GM21360 (cell line): ENCODE measurements at regions not wholly inside any gene's neighbourhood (a gene's known extent, or its start where the extent isn't known, plus 50 kb on each side); places are given as distances from the start of the nearest gene placed in this dataset.
"Not testable (repeated sequence)": the region's sequence is repeated elsewhere in the genome, so short reads cannot be mapped to it uniquely, and the experiment has no call there.

Experiments used
- ATAC-seq: cut with Tn5 transposase; IDR thresholded peaks from one replicate; pipeline ENCODE4 v1.9.1; 2021; ENCODE audit warnings: mild to moderate bottlenecking, moderate library complexity; ENCODE audit not compliant: unreplicated experiment

DNA sequence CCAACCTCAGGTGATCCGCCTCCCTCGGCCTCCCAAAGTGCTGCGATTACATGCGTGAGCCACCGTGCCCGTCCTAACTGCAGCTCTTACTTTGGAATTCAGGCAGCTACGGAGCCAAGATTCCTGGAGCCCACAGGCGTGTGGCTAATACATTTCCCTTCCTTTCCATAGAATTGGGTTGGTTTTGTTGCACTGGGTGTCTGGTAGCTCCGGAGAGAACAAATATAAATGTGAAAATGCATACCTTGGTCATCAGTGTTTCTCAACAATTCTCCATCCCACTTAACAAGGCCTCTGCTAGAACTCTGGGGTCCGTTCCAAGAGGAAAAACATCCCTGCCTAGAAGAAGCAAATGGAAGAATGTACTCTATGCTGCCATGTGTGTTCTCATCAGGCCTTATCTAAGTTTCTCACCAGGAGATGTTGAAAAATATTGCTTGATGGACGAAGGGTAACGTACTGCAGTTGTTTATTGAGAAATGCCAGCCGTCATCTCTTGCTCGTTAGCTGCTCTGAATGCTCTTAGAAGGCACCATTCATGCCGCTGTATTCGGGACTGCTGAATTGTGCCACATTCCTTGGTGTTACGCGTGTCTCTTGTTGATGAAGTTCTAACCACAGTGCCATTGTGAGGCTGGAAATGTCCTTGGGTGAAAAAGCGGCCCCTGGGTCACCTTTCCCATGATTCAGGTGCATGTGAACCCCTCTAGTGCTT, 50.5 kb upstream of the CD99 start:
- no peak for ATAC-seq

DNA sequence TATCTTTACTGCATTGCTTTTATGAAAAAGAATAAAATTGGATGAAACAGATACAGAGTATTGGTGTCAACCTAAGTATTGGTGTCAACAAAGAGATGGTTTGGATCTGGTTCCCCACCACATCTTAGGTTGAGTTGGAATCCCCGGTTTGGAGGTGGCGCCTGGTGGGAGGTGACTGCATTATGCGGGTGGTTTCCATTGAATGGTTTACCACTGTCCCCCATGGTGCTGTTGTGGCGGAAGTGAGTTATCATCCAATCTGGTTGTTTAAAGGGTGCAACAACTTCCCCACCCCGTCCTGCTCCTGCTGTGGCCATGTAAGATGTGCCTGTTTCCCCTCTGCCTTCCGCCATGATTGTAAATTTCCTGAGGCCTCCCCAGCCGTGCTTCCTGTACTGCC, 52.8 kb upstream of the CD99 start:
- ATAC-seq: no peak

DNA sequence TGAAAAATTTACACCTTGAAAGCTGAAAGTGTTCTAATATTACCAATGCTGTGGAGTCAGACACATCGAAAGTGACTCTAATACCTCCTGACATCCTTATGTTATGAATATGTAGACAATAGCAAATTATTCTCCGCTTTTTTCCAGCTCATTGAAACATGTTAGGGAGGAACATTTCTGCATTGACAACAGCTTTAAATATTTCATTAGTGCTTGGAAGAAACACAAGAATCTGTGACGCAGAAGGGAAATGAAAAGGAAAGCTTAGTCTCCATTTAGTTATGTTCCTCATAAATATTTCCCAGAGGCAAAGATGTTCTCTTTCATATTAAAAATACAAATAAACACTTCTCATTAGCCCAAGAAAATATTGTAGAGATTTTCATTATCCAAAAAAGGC, 55.8 kb upstream of the CD99 start:
- ATAC-seq: no peak

DNA sequence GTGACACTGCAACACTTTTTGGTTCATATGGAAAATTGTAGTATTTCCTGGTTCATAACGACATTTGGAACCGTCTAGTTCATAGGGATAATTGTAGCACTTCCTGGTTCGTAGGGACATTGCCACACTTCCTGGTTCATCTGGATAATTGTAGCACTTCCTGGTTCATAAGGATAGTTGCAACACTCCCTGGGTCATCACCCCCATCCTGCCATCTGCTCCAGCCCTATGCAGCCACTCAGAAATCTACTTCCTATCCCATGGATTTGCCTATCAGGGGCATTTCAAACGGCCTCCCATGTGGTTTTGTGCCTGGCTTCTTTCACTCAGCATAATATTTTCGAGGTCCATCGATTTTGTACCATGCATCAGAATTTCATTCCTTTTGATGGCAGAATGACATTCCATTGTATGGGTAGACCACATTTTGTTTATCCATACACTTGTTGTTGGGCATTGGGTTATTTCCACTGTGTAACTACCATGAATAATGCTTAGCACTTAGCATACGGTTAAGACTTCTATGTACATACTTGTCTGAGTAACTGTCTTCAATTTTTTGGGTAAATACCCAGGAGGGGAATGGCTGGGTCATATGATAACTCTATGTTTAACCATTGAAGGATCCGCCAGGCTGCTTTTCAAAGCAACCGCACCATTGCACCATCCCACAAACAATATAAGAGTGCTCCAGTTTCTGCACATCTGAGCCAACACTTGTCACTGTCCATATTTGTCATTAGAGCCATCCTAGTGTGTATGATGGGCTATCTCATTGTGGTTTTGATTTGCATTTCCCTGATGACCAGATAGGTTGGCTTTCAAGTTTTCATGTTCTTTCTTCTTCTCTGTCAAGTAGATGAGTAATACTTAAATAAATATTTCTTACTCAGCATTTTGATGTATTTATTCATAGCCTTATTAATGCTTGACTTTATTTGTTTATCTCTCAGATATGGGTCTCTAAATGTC, 58.3 kb upstream of the CD99 start:
- no peak for ATAC-seq

DNA sequence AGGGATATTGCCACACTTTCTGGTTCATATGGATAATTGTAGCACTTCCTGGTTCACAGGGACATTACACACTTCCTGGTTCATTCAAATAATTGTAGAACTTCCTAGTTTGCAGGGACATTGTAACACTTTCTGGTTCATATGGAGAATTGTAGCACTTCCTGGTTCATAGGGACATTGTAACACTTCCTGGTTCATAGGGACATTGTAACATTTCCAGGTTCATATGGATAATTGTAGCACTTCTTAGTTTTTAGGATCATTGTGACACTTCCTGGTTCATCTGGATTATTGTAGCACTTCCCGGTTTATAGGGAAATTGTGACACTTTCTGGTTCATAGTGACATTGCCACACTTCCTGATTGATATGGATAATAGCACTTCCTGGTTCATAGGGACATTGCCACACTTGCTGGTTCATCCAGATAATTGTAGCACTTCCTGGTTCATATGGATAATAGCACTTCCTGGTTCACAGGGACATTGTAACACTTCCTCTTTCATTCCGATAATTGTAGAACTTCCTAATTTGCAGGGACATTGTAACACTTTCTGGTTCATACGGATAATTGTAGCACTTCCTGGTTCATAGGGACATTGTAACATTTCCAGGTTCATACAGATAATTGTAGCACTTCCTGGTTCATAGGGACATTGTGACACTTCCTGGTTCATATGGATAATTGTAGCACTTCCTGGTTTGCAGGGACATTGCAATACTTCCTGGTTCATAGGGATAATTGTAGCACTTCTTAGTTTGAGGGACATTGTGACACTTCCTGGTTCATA, 59.2 kb upstream of the CD99 start:
- no peak for ATAC-seq

DNA sequence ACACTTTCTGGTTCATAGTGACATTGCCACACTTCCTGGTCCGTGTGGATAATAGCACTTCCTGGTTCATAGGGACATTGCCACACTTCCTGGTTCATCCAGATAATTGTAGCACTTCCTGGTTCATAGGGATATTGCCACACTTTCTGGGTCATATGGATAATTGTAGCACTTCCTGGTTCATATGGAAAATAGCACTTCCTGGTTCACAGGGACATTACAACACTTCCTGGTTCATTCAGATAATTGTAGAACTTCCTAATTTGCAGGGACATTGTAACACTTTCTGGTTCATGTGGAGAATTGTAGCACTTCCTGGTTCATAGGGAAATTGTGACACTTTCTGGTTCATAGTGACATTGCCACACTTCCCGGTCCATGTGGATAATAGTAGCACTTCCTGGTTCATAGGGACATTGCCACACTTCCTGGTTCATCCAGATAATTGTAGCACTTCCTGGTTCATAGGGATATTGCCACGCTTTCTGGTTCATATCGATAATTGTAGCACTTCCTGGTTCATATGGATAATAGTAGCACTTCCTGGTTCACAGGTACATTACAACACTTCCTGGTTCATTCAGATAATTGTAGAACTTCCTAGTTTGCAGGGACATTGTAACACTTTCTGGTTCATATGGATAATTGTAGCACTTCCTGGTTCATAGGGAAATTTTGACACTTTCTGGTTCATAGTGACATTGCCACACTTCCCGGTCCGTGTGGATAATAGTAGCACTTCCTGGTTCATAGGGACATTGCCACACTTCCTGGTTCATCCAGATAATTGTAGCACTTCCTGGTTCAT, 60.0 kb upstream of the CD99 start:
- ATAC-seq: not testable (repeated sequence)

DNA sequence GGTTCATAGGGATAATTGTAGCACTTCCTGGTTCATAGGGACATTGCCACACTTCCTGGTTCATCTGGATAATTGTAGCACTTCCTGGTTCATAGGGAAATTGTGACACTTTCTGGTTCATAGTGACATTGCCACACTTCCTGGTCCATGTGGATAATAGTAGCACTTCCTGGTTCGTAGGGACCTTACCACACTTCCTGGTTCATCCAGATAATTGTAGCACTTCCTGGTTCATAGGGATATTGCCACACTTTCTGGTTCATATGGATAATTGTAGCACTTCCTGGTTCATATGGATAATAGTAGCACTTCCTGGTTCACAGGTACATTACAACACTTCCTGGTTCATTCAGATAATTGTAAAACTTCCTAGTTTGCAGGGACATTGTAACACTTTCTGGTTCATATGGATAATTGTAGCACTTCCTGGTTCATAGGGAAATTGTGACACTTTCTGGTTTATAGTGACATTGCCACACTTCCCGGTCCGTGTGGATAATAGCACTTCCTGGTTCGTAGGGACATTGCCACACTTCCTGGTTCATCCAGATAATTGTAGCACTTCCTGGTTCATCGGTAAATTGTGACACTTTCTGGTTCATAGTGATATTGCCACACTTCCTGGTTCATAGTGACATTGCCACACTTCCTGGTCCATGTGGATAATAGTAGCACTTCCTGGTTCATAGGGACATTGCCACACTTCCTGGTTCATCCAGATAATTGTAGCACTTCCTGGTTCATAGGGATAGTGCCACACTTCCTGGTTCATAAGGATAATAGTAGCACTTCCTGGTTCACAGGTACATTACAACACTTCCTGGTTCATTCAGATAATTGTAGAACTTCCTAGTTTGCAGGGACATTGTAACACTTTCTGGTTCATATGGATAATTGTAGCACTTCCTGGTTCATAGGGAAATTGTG, 60.8 kb upstream of the CD99 start:
- not testable (repeated sequence) for ATAC-seq

DNA sequence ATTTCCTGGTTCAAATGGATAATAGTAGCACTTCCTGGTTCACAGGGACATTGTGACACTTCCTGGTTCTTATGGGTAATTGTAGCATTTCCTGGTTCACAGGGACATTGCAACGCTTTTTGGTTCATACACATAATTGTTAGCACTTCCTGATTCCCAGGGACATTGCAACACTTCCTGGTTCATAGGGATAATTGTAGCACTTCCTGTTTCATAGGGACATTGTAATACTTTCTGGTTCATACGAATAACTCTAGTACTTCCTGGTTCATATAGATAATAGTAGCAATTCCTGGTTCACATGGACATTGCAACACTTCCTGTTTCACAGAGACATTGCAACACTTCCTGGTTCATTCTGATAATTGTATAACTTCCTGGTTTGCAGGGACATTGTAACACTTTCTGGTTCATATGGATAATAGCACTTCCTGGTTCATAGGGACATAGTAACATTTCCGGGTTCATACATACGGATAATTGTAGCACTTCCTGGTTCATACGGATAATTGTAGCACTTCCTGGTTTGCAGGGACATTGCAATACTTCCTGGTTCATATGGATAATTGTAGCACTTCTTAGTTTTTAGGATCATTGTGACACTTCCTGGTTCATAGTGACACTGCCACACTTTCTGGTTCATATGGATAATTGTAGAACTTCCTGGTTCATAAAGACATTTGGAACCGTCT, 61.6 kb upstream of the CD99 start:
- no peak for ATAC-seq

DNA sequence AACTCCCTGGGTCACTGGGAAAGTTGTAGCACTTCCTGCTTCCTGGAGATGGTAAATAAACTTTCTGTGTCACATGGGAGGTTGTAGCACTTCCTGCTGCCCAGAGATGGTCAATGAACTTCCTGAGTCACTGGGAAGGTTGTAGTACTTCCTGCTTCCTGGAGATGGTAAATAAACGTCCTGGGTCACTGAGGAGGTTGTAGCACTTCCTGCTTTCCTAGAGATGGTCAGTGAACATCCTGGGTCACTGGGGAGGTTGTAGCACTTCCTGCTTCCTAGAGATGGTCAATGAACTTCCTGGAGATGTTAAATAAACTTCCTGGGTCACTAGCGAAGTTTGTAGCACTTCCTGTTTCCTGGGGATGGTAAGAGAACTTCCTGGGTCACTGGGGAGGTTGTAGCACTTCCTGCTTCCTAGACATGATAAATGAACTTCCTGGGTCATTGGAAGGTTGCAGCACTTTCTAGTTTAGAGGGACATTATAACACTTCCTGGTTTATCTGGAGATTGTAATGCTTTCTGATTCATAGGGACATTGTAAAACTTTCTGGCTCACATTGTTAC, 62.3 kb upstream of the CD99 start:
- ATAC-seq: no peak

DNA sequence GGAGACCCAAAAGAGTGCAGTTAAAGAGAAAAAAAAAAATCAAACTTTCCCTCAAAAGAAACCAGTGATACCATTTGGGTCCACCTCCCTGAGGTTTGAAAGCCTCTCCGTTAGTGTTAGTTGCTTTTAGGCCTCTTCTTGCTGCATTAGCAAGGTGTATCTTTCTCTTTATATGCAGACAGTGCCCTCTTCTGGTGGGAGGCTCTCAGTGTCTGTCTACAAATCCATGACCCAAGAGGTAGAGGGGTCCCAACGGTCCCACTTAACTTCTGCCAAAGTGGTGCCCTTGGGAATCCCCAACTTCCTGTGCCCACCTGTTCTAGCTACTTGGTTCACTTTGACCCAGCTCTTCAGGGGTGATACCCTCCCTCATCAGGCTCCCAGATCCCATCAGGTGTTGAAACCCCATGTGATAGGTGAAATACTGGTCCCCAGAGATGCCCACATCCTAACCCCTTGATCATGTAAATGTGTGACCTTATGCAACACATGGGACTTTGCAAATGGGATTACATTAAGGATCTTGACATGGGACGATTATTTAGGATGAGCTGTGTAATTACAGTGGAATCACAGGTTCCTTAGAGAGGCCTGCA, 63.7 kb upstream of the CD99 start:
- peak; percentile 62 for ATAC-seq

DNA sequence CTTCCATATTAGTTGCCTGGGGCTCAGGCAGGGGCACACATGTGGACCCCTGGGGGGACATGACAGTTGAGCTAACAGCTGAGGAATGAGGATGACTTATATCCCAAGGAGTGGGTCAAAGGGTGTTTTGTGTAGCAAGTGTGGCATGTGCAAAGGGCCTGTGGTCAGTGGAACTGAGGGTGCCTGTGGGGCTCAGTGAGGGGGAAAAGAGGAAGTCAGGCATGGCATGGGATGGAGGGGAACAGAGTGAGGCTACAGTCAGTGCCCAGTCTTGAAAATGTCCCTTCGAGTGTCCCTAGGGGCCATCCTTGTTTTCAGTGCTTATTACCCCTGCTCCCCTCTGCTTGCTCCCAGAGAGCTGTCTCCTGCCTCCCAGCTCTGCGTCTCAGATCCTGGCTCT, 64.3 kb upstream of the CD99 start:
- ATAC-seq: no peak

DNA sequence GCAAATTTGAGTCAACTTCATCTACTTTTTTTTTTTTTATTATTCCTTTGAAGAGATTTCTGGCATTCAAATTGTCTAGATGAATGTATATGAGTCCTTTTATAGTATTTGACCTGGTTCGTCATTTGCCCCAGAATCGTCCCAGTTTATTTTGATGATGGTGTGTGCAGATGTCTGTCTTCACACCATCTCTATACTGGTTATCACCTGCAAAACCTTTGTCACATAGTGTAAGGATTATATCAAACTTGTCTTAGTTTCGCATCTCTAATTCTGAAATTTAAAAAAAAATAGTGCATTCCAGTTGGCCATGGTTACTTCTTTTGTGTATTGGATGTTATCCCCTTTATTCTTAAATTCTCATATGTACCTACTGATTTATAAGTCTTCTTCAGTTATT, 70.5 kb upstream of the CD99 start:
- ATAC-seq: no peak

DNA sequence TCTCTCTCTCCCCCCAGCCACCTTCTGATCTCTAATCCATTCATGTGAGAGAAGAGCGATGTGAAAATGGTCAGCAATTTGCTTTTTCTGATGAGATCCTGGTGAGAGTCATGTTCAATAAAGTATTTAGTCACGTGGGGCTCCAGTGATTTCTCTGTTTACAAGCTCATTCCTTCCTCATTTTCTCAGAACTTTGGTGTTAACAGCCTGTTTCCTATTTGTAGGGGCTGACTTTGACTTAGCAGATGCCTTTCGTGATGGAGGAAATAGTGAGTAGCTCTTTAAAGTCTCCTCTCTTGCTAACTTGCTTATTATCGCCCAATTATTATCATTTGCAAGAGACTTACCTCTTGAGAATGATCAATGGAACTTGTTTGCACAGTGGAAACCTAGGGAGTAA, 72.6 kb upstream of the CD99 start:
- no peak for ATAC-seq

DNA sequence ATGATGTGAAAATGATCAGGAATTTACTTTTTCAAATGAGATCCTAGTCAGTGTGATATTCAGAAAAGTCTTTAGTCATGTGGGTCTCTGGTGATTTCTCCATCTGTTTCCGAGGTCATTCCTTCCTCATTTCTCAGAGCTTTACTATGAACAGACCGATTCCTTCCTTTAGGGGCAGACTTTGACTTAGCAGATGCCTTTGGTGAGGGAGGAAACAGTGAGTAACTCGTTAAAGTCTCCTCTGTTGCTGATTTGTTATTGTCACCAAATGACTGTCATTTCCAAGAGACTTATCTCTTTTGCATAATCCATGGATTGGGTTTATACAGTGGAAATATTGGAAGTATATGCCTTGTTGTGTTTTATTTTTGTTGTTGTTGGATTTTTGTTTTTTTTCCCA, 76.2 kb upstream of the CD99 start:
- ATAC-seq: no peak

DNA sequence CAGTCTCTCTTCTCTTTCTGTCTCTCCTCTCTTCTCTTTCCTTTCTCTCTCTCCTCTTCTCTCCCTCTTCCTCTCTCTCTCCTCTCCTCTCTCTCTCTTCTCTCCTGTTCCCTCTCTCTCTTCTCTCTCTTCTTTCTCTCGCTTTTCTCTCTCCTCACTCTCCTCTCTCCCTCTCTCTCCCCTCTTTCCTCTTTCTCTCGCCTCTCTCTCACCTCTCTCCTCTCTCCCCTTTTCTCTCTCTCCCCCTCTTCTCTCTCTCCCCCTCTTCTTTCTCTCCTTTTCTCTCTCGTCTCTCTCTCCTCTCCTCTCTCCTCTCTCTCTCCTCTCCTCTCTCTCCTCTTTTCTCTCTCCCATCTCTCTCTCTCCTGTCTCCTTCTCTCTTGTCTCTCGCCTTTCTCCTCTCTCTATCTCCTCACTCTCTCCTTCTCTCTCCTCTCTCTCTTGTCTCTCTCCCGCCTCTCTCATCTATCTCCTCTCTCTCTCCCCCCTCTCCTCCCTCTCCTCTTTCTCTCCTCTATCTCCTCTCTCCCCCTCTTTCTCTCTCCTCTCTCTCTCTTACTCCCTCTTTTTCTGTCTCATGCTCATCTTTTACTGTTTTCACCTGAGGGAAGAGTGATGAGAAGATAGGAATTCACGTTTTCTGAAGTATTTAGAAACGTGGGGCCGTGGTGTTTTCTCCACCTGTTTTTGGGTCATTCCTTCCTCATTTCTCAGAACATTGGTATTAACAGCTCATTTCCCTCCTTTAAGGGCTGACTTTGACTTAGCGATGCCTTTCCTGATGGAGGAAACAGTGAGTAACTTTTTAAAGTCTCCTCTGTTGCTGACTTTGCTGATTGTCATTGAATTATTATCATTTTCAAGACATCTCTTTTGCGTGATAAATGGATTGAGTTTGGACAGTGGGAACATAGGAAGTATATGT, 80.6 kb upstream of the CD99 start:
- ATAC-seq: no peak

DNA sequence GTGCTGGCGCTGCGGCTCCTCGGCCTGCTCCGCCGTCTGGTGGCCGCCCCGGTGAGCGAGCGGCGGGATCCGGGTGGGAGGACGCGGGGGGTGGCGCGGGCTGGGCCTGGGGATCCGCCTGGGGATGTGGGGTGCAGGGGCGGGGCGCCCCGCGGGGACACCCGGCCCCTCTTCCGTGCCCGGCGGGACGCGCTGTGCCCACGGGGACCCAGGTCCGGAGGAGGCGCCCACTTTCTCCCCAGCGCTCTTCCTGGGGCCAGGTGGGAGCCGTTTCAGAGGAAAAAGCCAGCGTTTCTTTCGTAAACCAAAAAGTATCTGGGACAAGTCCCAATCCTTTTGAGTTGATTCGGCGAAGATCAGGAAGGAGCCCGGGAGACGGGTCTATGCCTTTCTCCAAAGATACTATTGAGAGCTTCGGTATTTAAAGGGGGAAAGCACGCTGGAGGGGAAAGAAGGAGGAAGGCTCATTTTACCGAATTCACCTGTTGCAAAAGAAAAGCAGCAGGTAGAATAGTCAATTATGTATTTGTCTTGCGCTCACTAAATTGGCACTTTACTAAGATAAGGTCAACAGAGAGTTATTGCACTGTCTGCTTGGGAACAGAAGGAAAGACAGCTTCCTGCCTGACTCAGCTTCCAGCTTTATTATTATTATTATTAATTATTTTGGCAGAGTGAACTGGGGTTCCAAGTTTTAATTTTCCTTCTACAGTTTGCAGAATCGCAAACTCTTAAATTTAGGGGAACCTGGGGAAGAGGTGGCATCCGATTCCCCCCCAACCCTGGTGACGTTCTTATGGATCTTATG, 81.5 kb upstream of the CD99 start:
- no peak for ATAC-seq
